22Rv1 (cell line): ENCODE measurements at regions not wholly inside any gene's neighbourhood (a gene's known extent, or its start where the extent isn't known, plus 50 kb on each side); places are given as distances from the start of the nearest gene placed in this dataset.
"Not testable (repeated sequence)": the region's sequence is repeated elsewhere in the genome, so short reads cannot be mapped to it uniquely, and the experiment has no call there.

Source experiments
- ZFX ChIP-seq: fragments of 450-650 bp; IDR thresholded peaks from 2 replicates; pipeline ENCODE4 v1.6.1; 2017; ENCODE audit warnings: antibody characterized with exemption, borderline replicate concordance
- TF ChIP-seq, protein P1 (sequence below): fragments of 450-650 bp; IDR thresholded peaks from 2 replicates; pipeline ENCODE4 v1.5.1; 2017; ENCODE audit warnings: mild to moderate bottlenecking

DNA sequence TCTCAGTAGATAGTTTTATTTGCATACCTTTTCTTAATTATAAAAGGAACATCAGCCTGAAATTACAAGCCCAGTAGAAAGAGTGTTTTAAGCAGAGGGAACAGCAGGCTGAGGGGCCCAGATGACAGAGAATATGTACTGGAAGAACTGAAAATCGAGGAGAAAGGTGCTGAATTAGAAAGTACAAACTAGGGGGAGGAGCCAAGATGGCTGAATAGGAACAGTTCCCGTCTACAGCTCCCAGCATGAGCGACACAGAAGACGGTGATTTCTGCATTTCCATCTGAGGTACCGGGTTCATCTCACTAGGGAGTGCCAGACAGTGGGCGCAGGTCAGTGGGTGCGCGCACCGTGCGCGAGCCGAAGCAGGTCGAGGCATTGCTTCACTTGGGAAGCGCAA lies 64.1 kb upstream of the OR5P2 start:
- TF ChIP-seq, protein P1, sequence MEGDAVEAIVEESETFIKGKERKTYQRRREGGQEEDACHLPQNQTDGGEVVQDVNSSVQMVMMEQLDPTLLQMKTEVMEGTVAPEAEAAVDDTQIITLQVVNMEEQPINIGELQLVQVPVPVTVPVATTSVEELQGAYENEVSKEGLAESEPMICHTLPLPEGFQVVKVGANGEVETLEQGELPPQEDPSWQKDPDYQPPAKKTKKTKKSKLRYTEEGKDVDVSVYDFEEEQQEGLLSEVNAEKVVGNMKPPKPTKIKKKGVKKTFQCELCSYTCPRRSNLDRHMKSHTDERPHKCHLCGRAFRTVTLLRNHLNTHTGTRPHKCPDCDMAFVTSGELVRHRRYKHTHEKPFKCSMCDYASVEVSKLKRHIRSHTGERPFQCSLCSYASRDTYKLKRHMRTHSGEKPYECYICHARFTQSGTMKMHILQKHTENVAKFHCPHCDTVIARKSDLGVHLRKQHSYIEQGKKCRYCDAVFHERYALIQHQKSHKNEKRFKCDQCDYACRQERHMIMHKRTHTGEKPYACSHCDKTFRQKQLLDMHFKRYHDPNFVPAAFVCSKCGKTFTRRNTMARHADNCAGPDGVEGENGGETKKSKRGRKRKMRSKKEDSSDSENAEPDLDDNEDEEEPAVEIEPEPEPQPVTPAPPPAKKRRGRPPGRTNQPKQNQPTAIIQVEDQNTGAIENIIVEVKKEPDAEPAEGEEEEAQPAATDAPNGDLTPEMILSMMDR, result not testable (repeated sequence)
- TF ChIP-seq ZFX, result not testable (repeated sequence)
